Type B pancreatic cell (in vitro differentiated cells): ENCODE measurements at regions not wholly inside any gene's neighbourhood (a gene's known extent, or its start where the extent isn't known, plus 50 kb on each side); places are given as distances from the start of the nearest gene placed in this dataset.

Experiments used
- DNase-seq: peaks from one replicate; pipeline ENCODE4 v3.0.0; 2021; ENCODE audit warnings: mixed read lengths; ENCODE audit not compliant: unreplicated experiment; ENCODE audit errors: extremely low spot score
- H3K27ac Mint-ChIP-seq: 2 replicates; pipeline ENCODE4 v1.8.0; 2021; ENCODE audit warnings: mild to moderate bottlenecking, mixed read lengths
- H3K27me3 Mint-ChIP-seq: 2 replicates; pipeline ENCODE4 v1.8.0; 2021; ENCODE audit warnings: mixed read lengths
- H3K36me3 Mint-ChIP-seq: 2 replicates; pipeline ENCODE4 v1.8.0; 2021; ENCODE audit warnings: mixed read lengths
- H3K4me1 Mint-ChIP-seq: one replicate; pipeline ENCODE4 v1.8.0; 2021; ENCODE audit warnings: mixed read lengths; ENCODE audit not compliant: unreplicated experiment
- H3K4me3 Mint-ChIP-seq: 2 replicates; pipeline ENCODE4 v1.8.0; 2021; ENCODE audit warnings: mild to moderate bottlenecking, mixed read lengths
- H3K9me3 Mint-ChIP-seq: 2 replicates; pipeline ENCODE4 v1.8.0; 2021; ENCODE audit warnings: mixed read lengths
- TF ChIP-seq, protein P1 (sequence below): fragments of 200-600 bp; sonication (generic); conservative IDR thresholded peaks from 2 replicates; pipeline ENCODE4 v1.5.0; 2021; ENCODE audit warnings: antibody characterized with exemption, mild to moderate bottlenecking

DNA sequence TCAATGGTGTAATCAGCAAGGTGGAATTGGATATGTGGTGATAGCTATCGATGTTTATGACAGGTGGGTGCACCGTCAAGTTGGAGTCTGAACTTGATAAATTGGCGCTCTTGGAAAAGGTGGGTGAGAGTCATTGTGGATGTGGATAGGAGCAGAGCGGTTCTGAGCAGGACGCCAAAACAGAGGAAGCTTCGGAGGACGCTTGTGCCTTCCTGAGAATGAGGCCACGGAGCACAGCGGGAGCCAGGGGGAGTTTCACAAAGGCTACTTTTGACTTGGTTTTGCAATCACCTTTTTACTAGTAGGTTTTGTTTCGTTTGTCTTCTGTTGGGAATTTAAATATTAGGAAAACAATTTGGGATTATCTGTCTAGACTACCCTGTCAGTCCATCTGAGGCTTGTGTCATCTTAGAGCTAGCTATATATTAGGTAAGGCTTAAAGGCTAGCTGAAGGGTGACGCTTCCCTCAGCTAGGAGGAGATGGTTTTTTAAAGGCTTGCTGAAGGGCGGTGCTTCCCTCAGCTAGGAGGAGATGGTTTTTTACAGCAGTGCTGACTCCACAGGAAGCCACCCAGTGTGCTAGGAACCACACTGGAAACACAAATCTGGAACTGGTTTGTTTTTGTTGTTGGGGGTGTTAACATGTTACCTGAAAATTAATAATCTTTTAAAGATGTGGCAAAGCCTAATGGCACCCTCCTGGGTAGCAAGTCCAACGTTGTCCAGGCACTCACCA lies 142.4 kb upstream of the IRX4 start:
- H3K27me3 Mint-ChIP-seq = peaks cover 20% of the 10 kb centered on the region

DNA sequence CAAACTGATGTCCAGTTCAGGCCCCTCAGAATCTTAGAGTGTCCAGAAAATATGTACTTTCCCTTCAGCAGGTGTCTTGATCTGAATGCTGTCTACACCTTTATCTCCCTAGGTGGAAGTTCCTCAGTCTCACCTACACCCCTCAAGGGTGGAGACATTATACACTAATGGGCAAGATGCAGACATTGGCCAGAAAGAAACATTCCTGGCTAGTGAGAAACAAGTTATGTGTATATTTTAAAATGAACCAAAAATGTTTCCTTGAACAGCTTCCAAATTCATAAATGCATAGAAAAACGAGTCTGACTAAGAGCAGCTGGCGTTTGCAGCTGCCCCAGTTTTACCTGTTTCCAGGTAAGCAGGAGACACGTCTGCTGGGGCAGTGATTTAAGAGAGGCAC lies 140.5 kb upstream of the IRX4 start:
- TF ChIP-seq, protein P1, sequence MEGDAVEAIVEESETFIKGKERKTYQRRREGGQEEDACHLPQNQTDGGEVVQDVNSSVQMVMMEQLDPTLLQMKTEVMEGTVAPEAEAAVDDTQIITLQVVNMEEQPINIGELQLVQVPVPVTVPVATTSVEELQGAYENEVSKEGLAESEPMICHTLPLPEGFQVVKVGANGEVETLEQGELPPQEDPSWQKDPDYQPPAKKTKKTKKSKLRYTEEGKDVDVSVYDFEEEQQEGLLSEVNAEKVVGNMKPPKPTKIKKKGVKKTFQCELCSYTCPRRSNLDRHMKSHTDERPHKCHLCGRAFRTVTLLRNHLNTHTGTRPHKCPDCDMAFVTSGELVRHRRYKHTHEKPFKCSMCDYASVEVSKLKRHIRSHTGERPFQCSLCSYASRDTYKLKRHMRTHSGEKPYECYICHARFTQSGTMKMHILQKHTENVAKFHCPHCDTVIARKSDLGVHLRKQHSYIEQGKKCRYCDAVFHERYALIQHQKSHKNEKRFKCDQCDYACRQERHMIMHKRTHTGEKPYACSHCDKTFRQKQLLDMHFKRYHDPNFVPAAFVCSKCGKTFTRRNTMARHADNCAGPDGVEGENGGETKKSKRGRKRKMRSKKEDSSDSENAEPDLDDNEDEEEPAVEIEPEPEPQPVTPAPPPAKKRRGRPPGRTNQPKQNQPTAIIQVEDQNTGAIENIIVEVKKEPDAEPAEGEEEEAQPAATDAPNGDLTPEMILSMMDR = no peak
- Mint-ChIP-seq H3K4me1 (no peaks in the 10 kb centered on the region), H3K27me3 (peaks cover 20% of the 10 kb centered on the region), H3K9me3 (peaks cover under 1% of the 10 kb centered on the region), H3K36me3 (no peaks in the 10 kb centered on the region), H3K27ac (no peak overlapping the region), H3K4me3 (no peak overlapping the region)
- DNase-seq = no peak

More for the DNA sequence above, 142.4 kb upstream of the IRX4 start:
- TF ChIP-seq, protein P1 = no peak
- Mint-ChIP-seq H3K9me3 (peaks cover 5% of the 10 kb centered on the region), H3K27ac (no peak overlapping the region), H3K36me3 (no peaks in the 10 kb centered on the region), H3K4me3 (no peak overlapping the region), H3K4me1 (peaks cover 5% of the 10 kb centered on the region)
- no peak for DNase-seq

DNA sequence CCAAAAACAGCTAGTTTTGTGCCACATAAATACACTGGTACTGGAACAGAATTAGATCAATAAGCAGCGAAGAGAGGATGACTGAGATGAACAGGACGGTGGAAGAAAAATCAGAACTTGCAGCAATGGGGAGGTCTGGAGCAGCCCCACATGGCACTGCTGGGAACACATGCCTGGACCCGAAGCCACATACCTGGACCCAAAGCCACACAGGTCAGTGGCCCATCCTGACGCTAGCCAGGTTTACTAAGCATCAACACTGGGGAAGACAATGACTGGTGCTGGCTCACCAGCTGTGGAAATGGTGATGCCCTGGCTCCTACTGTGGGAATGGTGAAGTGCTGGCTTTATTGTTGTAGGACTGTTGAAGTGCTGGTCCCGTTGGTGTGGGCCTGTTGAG lies 139.7 kb upstream of the IRX4 start:
- TF ChIP-seq, protein P1 = no peak
- no peaks in the 10 kb centered on the region for H3K4me1 Mint-ChIP-seq
- H3K36me3 Mint-ChIP-seq = no peaks in the 10 kb centered on the region
- H3K9me3 Mint-ChIP-seq = no peaks in the 10 kb centered on the region
- DNase-seq = no peak
- H3K27me3 Mint-ChIP-seq = peaks cover 20% of the 10 kb centered on the region
- no peak overlapping the region for H3K27ac Mint-ChIP-seq
- H3K4me3 Mint-ChIP-seq = no peak overlapping the region

DNA sequence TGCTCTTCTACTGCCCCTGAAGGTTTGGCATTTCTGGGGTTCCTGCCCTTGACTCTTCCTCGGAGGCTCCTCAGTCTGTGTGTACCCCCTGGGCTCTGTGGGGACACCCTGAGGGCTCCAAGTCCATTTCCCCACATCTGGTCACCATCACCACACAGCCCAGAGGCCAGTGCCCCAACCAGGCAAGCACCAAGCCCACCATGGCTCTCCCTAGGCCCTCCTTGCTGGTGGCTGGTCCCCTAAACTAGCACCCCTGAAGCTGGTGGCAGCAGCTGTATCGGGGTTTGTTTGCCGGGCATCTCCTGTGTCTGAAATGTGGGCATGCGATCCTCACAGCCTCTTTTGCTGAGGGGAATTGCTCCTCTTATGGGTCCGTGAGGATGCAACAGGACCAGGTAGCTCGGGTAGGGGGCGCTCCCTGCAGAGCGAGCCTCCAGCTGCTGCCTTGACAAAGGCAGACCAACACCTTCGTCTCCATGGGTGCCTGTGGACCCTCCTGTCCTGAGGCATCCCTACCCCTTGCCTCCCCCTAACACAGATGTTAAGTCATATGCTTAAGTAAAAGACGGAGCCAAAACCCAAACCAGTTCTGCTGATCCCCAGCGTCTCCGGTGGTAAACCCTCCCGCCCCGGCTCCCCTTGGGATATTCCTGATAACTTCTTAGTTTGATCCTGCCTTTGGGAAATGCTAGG lies 138.9 kb upstream of the IRX4 start:
- no peak for DNase-seq

DNA sequence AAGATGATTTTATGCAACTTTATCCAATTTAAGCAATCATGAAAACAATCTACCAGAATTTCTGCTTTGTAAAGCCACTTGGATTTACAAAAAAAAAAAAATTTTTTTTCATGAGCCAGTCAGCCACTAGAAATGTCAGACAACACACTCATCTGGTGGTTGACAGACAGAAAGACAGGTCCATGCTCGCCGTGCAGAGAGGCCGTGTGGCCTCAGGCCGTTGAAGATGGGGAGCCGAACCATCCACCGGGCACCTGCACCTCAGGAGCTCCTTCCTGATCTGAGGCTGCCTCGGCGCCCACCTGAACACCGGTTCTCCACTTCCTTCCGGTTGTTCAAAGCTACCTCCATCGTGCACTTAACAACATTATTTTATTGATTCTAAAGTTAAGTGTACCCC lies 138.0 kb upstream of the IRX4 start:
- TF ChIP-seq, protein P1 = no peak
- H3K36me3 Mint-ChIP-seq = no peaks in the 10 kb centered on the region
- H3K4me3 Mint-ChIP-seq = no peak overlapping the region
- H3K27me3 Mint-ChIP-seq = peaks cover 20% of the 10 kb centered on the region
- H3K27ac Mint-ChIP-seq = no peak overlapping the region
- no peaks in the 10 kb centered on the region for H3K4me1 Mint-ChIP-seq
- no peak for DNase-seq
- no peaks in the 10 kb centered on the region for H3K9me3 Mint-ChIP-seq

More for the DNA sequence above, 138.9 kb upstream of the IRX4 start:
- Mint-ChIP-seq H3K4me1 (no peaks in the 10 kb centered on the region), H3K27ac (no peak overlapping the region), H3K4me3 (no peak overlapping the region), H3K9me3 (no peaks in the 10 kb centered on the region), H3K36me3 (no peaks in the 10 kb centered on the region), H3K27me3 (peaks cover 20% of the 10 kb centered on the region)
- TF ChIP-seq, protein P1 = no peak
